NCI-H2081 (cell line): ENCODE measurements at regions not wholly inside any gene's neighbourhood (a gene's known extent, or its start where the extent isn't known, plus 50 kb on each side); places are given as distances from the start of the nearest gene placed in this dataset.
A peak's percentile ranks its signal among the peaks of the same experiment; 100 is the strongest.
"Not testable (repeated sequence)": the region's sequence is repeated elsewhere in the genome, so short reads cannot be mapped to it uniquely, and the experiment has no call there.

ENCODE experiments used
- DNase-seq, 2 experiments: peaks; one replicate each; lab custom pipeline; 2025; lab: John Stamatoyannopoulos, UW

- DNase-seq = peak; percentile 44 to 81
Measured at GRCh38 chr17:30731210-30732132, 93.0 kb downstream of the CRLF3 start.

- DNase-seq = not testable (repeated sequence)
Measured at GRCh38 chr17:30730837-30731209, 93.7 kb downstream of the CRLF3 start.

GRCh38 chr17:30730171-30730836 is 94.2 kb downstream of the CRLF3 start:
- DNase-seq = not testable (repeated sequence)

GRCh38 chr17:30729471-30730170 is 94.9 kb downstream of the CRLF3 start:
- DNase-seq = not testable (repeated sequence)

GRCh38 chr17:30727517-30727916 is 97.0 kb downstream of the CRLF3 start:
- not testable (repeated sequence) for DNase-seq

GRCh38 chr17:30726734-30727133 is 97.8 kb downstream of the CRLF3 start:
- DNase-seq = not testable (repeated sequence)

- DNase-seq = not testable (repeated sequence)
Measured at GRCh38 chr17:30726310-30726709, 98.2 kb downstream of the CRLF3 start.

GRCh38 chr17:30724034-30724650 is 100.3 kb downstream of the CRLF3 start:
- not testable (repeated sequence) for DNase-seq

GRCh38 chr17:30722114-30722780 is 102.2 kb downstream of the CRLF3 start:
- not testable (repeated sequence) for DNase-seq

GRCh38 chr17:30720971-30721370 is 103.5 kb downstream of the CRLF3 start:
- DNase-seq = not testable (repeated sequence)

- no peak for DNase-seq
Measured at GRCh38 chr17:30720013-30720471, 104.5 kb downstream of the CRLF3 start.

- DNase-seq = peak; percentile 18 to 39
Measured at GRCh38 chr17:30719131-30719973, 105.1 kb downstream of the CRLF3 start.

GRCh38 chr17:30718691-30719090 is 105.8 kb downstream of the CRLF3 start:
- not testable (repeated sequence) for DNase-seq

- not testable (repeated sequence) for DNase-seq
Measured at GRCh38 chr17:30718099-30718447, 106.4 kb downstream of the CRLF3 start.

GRCh38 chr17:30717291-30718098 is 107.0 kb downstream of the CRLF3 start:
- DNase-seq = no peak

- no peak for DNase-seq
Measured at GRCh38 chr17:30716461-30717290, 107.8 kb downstream of the CRLF3 start.

GRCh38 chr17:30714825-30715622 is 109.5 kb downstream of the CRLF3 start:
- DNase-seq = peak in 1 of 2 experiments; percentile 23

GRCh38 chr17:30713805-30714204 is 110.7 kb downstream of the CRLF3 start:
- DNase-seq = not testable (repeated sequence)
